GM21825 (cell line): ENCODE measurements at regions not wholly inside any gene's neighbourhood (a gene's known extent, or its start where the extent isn't known, plus 50 kb on each side); places are given as distances from the start of the nearest gene placed in this dataset.
"Not testable (repeated sequence)": the region's sequence is repeated elsewhere in the genome, so short reads cannot be mapped to it uniquely, and the experiment has no call there.

Experiments used
- ATAC-seq: cut with Tn5 transposase; IDR thresholded peaks from one replicate; pipeline ENCODE4 v1.9.1; 2021; ENCODE audit warnings: mild to moderate bottlenecking, moderate library complexity; ENCODE audit not compliant: unreplicated experiment

DNA sequence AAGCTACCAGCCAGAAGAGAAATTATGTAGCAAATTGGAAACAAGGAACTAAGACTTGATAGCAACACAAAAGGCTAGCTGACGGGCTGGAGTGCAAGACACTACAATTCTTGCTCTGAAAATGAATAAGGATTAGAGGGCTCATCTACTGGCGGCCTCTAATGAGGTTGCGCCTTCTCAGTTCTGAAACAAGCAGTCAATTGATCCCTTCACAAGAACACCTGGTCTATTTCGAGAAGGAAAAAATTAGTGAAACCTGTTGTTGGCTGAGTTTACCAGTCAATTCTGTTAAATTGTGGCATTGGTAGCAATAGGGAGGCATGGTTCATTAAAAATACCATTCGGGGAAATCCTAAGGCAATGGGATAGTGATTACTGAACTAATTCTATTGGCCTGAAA lies 74.8 kb upstream of the JARID2 start:
- no peak for ATAC-seq

DNA sequence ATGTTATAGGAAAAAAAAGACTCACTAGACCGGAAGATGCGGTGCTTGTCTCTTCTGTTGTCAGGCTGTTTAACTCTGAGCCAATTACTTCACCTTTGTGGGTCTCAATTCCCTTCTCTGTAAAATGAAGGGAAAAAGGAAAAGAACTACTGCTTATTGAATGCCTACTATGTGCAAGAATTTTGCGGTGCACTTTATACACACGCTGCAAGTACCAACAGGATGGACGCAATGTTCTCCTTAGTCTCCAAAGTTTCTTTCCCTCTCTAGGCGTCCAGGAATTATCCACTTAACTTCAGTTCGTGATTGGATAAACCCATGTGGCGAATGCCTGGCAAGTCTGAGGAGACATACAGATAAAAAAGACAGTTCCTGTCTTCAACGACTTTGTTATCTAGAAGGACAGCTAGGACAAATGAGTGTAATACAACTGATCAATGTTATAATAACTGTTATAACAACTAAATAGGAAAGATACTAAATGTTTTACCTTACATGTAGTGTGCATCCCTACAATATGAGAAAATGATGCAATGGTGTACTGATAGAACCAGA lies 69.0 kb upstream of the JARID2 start:
- ATAC-seq = no peak

DNA sequence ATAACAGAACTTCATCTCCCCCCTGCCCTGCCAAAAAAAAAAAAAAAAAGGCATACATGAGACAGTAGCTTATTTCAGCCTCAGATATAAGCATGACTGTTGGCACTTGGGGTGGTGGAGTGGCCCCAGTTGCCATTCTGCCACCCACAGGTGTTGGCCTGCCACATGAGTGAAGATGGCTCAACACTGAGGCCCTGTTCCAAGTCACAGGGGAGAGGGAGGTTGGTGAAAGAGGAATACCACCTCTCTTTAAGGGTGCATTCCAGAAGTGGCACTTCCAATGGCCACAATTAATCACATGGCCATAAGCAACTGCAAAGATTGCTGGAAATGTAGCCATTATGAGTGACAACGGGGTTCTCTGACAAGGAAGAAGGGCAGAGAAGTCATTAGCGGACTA lies 61.9 kb upstream of the JARID2 start:
- no peak for ATAC-seq

DNA sequence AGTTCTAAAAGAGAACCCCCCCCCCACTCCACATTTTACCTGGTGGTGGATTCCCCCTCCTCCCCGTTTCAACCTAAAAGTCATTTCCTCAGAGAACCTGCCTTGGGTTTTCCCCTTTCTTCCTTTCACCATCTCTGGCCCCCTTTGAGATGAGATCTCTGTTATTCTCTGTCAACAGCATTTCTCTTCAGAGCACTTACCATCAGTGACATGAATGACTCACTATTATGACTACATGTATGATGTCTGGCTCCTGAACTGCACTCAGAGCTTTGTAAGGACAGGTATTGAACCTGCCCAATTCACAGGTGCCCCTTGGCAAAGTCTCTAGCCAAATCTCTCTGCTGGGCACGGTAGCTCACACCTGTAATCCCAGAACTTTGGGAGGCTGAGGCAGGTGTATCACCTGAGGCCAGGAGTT lies 61.4 kb upstream of the JARID2 start:
- ATAC-seq = no peak

DNA sequence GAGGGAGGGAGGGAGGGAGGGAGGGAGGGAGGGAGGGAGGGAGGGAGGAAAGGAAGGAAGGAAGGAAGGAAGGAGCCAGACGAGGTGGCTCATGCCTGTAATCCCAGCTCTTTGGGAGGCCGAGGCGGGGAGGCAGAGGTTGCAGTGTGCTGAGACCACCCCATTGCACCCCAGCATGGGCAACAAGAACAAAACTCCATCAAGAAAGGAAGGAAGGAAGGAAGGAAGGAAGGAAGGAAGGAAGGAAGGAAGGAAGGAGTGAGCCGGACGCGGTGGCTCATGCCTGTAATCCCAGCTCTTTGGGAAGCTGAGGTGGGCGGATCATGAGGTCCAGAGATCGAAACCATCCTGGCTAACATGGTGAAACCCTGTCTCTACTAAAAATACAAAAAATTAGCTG lies 60.8 kb upstream of the JARID2 start:
- ATAC-seq = not testable (repeated sequence)

DNA sequence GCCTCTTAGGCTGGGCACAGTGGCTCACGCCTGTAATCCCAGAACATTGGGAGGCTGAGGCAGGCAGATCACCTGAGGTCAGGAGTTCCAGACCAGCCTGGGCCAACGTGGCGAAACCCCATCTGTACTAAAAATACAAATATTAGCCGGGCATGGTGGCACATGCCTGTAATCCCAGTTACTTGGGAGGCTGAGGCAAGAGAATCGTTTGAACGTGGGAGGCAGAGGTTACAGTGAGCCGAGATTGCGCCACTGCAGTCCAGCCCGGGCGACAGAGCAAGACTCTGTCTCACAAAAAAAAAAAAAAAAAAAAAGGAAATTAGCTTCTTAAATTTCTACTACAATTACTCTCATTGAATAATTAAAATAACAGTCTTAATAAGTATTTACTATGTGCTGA lies 52.4 kb upstream of the JARID2 start:
- not testable (repeated sequence) for ATAC-seq

DNA sequence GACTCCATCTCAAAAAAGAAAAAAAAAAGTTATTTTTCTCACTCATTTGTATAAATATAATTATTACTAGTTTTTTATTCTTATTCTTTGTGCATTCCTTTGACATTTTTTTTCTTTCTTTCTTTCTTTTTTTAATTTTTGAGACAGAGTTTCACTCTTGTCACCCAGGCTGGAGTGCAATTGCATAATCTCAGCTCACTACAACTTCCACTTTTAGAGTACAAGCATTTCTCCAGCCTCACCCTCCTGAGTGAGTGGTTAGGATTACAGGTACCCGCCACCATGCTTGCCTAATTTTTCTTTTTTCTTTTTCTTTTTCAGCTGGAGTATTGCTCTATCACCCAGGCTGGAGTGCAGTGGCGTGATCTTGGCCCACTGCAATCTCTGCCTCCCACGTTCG lies 51.4 kb upstream of the JARID2 start:
- ATAC-seq = no peak
